Heart left ventricle (tissue), 13 donors: ENCODE measurements at regions not wholly inside any gene's neighbourhood (a gene's known extent, or its start where the extent isn't known, plus 50 kb on each side); places are given as distances from the start of the nearest gene placed in this dataset.

Source experiments
- CTCF ChIP-seq, 12 donors: fragments of 200-600 bp; sonication (generic) in 4 of 12; IDR thresholded peaks; one replicate each; pipeline versions ENCODE4 v1.5.0 to v1.8.0; 2018 to 2022; ENCODE audit warnings: antibody characterized with exemption in 12 of 12, mild to moderate bottlenecking in 5 of 12
- POLR2A ChIP-seq, 2 donors: fragments of 450-650 bp; IDR thresholded peaks; one replicate each; pipeline ENCODE4 v1.6.1; 2017; ENCODE audit warnings: antibody characterized with exemption in 2 of 2, mild to moderate bottlenecking in 2 of 2, moderate library complexity in 2 of 2
- donor health status: ischemic (EF 13 %, LVEDD 7.1; RV severe dilation, severe dysfunction).
- donor health status: DM: no; HTN: yes; CAD: no.
- donor health status: DM: no; HTN: no; CAD: no.
- donor health status: ischemic (EF 25% LVEDD 6.9; RV normal size, moderate dysfunction).
- donor health status: ischemic (EF 25% LVEDD 5.7; RV mildly dilated, moderate dysfunction).
- donor health status: ischemic (EF 35%, LVEDD 5.7; RV mildly dilated, moderate dysfunction).
- donor health status: nonischemic (EF 11% LVEDD 7.7; RV severe dilation, severe dysfunction).
- donor health status: DM: yes; HTN: yes; CAD: no.
- donor health status: PGD.
- donor health status: ischemic (EF 29% LVEDD 5.4; RV normal size, mild dysfunction).
- donor health status: nonischemic (EF 23%, LVEDD 6.1; RV moderate dilation, normal function).

- TF ChIP-seq CTCF (IDR thresholded peaks at IDR 0.05) (no peak), POLR2A (IDR thresholded peaks at IDR 0.05) (no peak)
Observed at GRCh38 chr16:17564856-17565255, 94.1 kb upstream of the XYLT1 start.
